Neuronal stem cell (in vitro differentiated cells): ENCODE measurements at regions not wholly inside any gene's neighbourhood (a gene's known extent, or its start where the extent isn't known, plus 50 kb on each side); places are given as distances from the start of the nearest gene placed in this dataset.
A peak's percentile ranks its signal among the peaks of the same experiment; 100 is the strongest.
"Not testable (repeated sequence)": the region's sequence is repeated elsewhere in the genome, so short reads cannot be mapped to it uniquely, and the experiment has no call there.

Source experiments
- DNase-seq: peaks from one replicate; pipeline ENCODE4 v3.0.0-alpha.2; 2013; ENCODE audit warnings: low spot score
- H2AFZ ChIP-seq: one replicate; pipeline ENCODE4 v1.6.1; 2013; ENCODE audit warnings: mild to moderate bottlenecking, low read length, inconsistent platforms
- H2AK5ac ChIP-seq: 2 replicates; pipeline ENCODE4 v1.6.1; 2013; ENCODE audit warnings: low read depth, mild to moderate bottlenecking, inconsistent platforms, low read length, moderate library complexity, mixed read lengths
- H2BK120ac ChIP-seq: 2 replicates; pipeline ENCODE4 v1.6.1; 2013; ENCODE audit warnings: low read depth, mild to moderate bottlenecking, inconsistent platforms, low read length, moderate library complexity, mixed read lengths
- H2BK12ac ChIP-seq: one replicate; pipeline ENCODE4 v1.6.1; 2013; ENCODE audit warnings: low read length, inconsistent platforms
- H2BK15ac ChIP-seq: 2 replicates; pipeline ENCODE4 v1.6.1; 2013; ENCODE audit warnings: mild to moderate bottlenecking, low read length, inconsistent platforms, mixed read lengths
- H2BK5ac ChIP-seq: one replicate; pipeline ENCODE4 v1.6.1; 2013; ENCODE audit warnings: inconsistent platforms, mild to moderate bottlenecking, low read length, moderate library complexity
- H3K14ac ChIP-seq: one replicate; pipeline ENCODE4 v1.6.1; 2013; ENCODE audit warnings: low read length, inconsistent platforms
- H3K18ac ChIP-seq: 2 replicates; pipeline ENCODE4 v1.6.1; 2013; ENCODE audit warnings: low read length, inconsistent platforms
- H3K23ac ChIP-seq: 2 replicates; pipeline ENCODE4 v1.6.1; 2013; ENCODE audit warnings: low read depth, mild to moderate bottlenecking, mixed read lengths, low read length, inconsistent platforms; ENCODE audit not compliant: poor library complexity
- H3K27ac ChIP-seq: replicated peaks from 3 replicates; pipeline ENCODE4 v1.5.1; 2013; ENCODE audit warnings: low read length, inconsistent platforms
- H3K27me3 ChIP-seq, 3 experiments: 2 replicates each; pipeline ENCODE4 v1.6.1; 2013; ENCODE audit warnings: low read length in 3 of 3, mild to moderate bottlenecking in 2 of 3, inconsistent platforms in 1 of 3, low read depth in 1 of 3, mixed read lengths in 1 of 3, moderate library complexity in 1 of 3; ENCODE audit not compliant: control insufficient read depth in 3 of 3, insufficient read depth in 3 of 3
- H3K36me3 ChIP-seq, 2 donors: replicated peaks in 1 of 2; 2 replicates each; pipeline ENCODE4 v1.6.1; 2013; ENCODE audit warnings: low read length in 2 of 2; ENCODE audit not compliant: control insufficient read depth in 2 of 2, insufficient read depth in 2 of 2
- H3K4ac ChIP-seq: 2 replicates; pipeline ENCODE4 v1.6.1; 2013; ENCODE audit warnings: inconsistent platforms, mild to moderate bottlenecking, low read length, moderate library complexity
- H3K4me1 ChIP-seq, 2 donors: 1 replicate in 1 of 2; 2 replicates in 1 of 2; pipeline ENCODE4 v1.6.1; 2013; ENCODE audit warnings: low read length in 2 of 2, low read depth in 1 of 2; ENCODE audit not compliant: control insufficient read depth in 2 of 2, insufficient read depth in 1 of 2
- H3K4me2 ChIP-seq: one replicate; pipeline ENCODE4 v1.6.1; 2013; ENCODE audit warnings: mild to moderate bottlenecking, low read length, inconsistent platforms; ENCODE audit not compliant: insufficient read depth, poor library complexity, severe bottlenecking
- H3K4me3 ChIP-seq, 2 donors: 2 replicates each; pipeline ENCODE4 v1.5.1; 2013; ENCODE audit warnings: low read length in 2 of 2, mild to moderate bottlenecking in 2 of 2, inconsistent platforms in 1 of 2, moderate library complexity in 1 of 2
- H3K79me1 ChIP-seq: one replicate; pipeline ENCODE4 v1.6.1; 2013; ENCODE audit warnings: low read depth, mild to moderate bottlenecking, inconsistent platforms, low read length, moderate library complexity
- H3K9ac ChIP-seq: one replicate; pipeline ENCODE4 v1.6.1; 2013; ENCODE audit warnings: mild to moderate bottlenecking, low read depth, low read length, inconsistent platforms; ENCODE audit not compliant: poor library complexity
- H3K9me3 ChIP-seq, 2 donors: replicated peaks in 1 of 2; 2 replicates each; pipeline versions ENCODE3 to v1.6.1; 2013; ENCODE audit warnings: low read length in 2 of 2, mild to moderate bottlenecking in 2 of 2, inconsistent platforms in 1 of 2, low read depth in 1 of 2, mixed read lengths in 1 of 2, moderate library complexity in 1 of 2; ENCODE audit not compliant: control insufficient read depth in 2 of 2, insufficient read depth in 1 of 2
- H4K8ac ChIP-seq: one replicate; pipeline ENCODE4 v1.6.1; 2013; ENCODE audit warnings: low read depth, mild to moderate bottlenecking, inconsistent platforms, low read length, moderate library complexity
- H4K91ac ChIP-seq: one replicate; pipeline ENCODE4 v1.6.1; 2013; ENCODE audit warnings: low read length, low read depth, mild to moderate bottlenecking, inconsistent platforms; ENCODE audit not compliant: poor library complexity
- WGBS, 2 donors: extraction: QIAGEN DNeasy Blood & Tissue Kit; methylation state at CpG; one replicate each; pipeline ENCODE4 v1.1.7; 2013; ENCODE audit warnings: missing lambda C conversion rate in 2 of 2, mixed read lengths in 1 of 2; ENCODE audit not compliant: insufficient read length in 2 of 2, insufficient replicate concordance in 1 of 2; ENCODE audit errors: extremely low coverage in 2 of 2; 5-methylcytosine and 5-hydroxymethylcytosine counted together

DNA sequence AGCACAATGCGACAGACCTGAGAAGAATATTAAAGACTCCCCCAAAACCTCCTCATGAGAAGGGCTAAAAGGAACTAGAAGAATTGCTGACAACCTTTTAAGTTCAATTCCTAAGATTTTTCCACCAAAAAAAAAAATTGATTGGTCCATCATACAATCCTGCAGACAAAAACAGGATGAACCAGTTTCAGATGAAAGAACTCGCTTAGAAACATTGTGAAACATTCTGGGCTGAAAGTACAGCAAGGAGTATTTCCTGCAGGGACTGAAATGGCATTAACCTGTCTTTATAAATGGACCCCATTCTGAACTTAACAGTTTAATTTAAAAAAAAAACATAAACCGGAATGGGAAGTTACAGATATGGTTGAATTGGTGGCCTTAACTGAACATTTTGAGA, 96.0 kb upstream of the FAM174B start:
- no peaks in the 10 kb centered on the region for H3K9me3 ChIP-seq
- H3K4me3 ChIP-seq: no peak overlapping the region
- H2BK15ac ChIP-seq: no peak overlapping the region
- no peak for DNase-seq
- no peak overlapping the region for H3K23ac ChIP-seq
- no peak overlapping the region for H3K18ac ChIP-seq
- H2BK12ac ChIP-seq: no peak overlapping the region
- no peaks in the 10 kb centered on the region for H3K4me1 ChIP-seq
- no peak overlapping the region for H4K8ac ChIP-seq
- no peak overlapping the region for H2AK5ac ChIP-seq
- no peak overlapping the region for H3K4ac ChIP-seq
- no peak overlapping the region for H3K14ac ChIP-seq
- no peaks in the 10 kb centered on the region for H3K27me3 ChIP-seq
- H4K91ac ChIP-seq: no peak overlapping the region
- WGBS, 2 donors: no CpG with 5 or more reads among the region's 3 CpGs
- no peaks in the 10 kb centered on the region for H3K36me3 ChIP-seq
- no peak overlapping the region for H3K27ac ChIP-seq
- H3K9ac ChIP-seq: no peak overlapping the region
- H2BK120ac ChIP-seq: no peak overlapping the region
- no peaks in the 10 kb centered on the region for H3K79me1 ChIP-seq
- no peak overlapping the region for H2BK5ac ChIP-seq
- H2AFZ ChIP-seq: no peak overlapping the region
- H3K4me2 ChIP-seq: no peak overlapping the region

DNA sequence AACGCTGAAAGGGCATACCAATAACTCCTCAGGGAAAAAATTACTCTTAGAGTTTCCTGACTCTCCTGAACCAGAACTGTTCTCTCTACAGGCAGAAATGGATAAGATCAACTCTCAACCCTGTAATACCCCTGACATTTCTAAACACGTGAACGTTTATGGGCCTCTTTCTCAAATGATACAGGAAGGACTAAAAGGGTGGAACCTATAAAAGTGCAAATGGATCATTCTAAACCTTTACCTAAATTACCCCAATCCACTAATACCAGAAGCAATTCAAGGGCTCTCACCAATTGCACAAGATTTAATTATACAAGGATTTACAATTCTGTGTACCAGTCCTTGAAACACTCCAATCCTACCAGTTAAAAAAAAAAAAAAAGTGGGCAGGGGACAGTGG, 98.0 kb upstream of the FAM174B start:
- no peak overlapping the region for H3K4ac ChIP-seq
- no peak overlapping the region for H3K18ac ChIP-seq
- no peak overlapping the region for H3K4me3 ChIP-seq
- no peak overlapping the region for H3K27ac ChIP-seq
- H2BK5ac ChIP-seq: no peak overlapping the region
- no peaks in the 10 kb centered on the region for H3K79me1 ChIP-seq
- no peak overlapping the region for H3K4me2 ChIP-seq
- no peak overlapping the region for H3K23ac ChIP-seq
- no peaks in the 10 kb centered on the region for H3K27me3 ChIP-seq
- no peaks in the 10 kb centered on the region for H3K4me1 ChIP-seq
- H4K8ac ChIP-seq: no peak overlapping the region
- peak overlapping the region; percentile 38 for H3K14ac ChIP-seq
- no peak overlapping the region for H4K91ac ChIP-seq
- H2AFZ ChIP-seq: no peak overlapping the region
- no peak overlapping the region for H2BK120ac ChIP-seq
- no peak overlapping the region for H2AK5ac ChIP-seq
- no peak overlapping the region for H2BK15ac ChIP-seq
- DNase-seq: no peak
- H3K9ac ChIP-seq: no peak overlapping the region
- WGBS, 2 donors: no CpG with 5 or more reads among the region's 3 CpGs
- no peaks in the 10 kb centered on the region for H3K36me3 ChIP-seq
- no peaks in the 10 kb centered on the region for H3K9me3 ChIP-seq
- no peak overlapping the region for H2BK12ac ChIP-seq

- no peak overlapping the region for H3K27ac ChIP-seq
- no peak for DNase-seq
- no peak overlapping the region for H4K91ac ChIP-seq
- H3K9ac ChIP-seq: no peak overlapping the region
- no peak overlapping the region for H2BK5ac ChIP-seq
- no peak overlapping the region for H2BK120ac ChIP-seq
- no peaks in the 10 kb centered on the region for H3K9me3 ChIP-seq
- no peak overlapping the region for H3K18ac ChIP-seq
- H3K4me1 ChIP-seq: no peaks in the 10 kb centered on the region
- peaks cover 0 to 2% of the 10 kb centered on the region in 2 donors for H3K36me3 ChIP-seq
- no peaks in the 10 kb centered on the region for H3K79me1 ChIP-seq
- no peak overlapping the region for H3K4ac ChIP-seq
- no peak overlapping the region for H3K14ac ChIP-seq
- no peak overlapping the region for H3K4me3 ChIP-seq
- no peak overlapping the region for H2BK12ac ChIP-seq
- H2AFZ ChIP-seq: no peak overlapping the region
- whole genome bisulfite sequencing, 2 donors: no CpG with 5 or more reads among the region's 5 CpGs
- no peaks in the 10 kb centered on the region for H3K27me3 ChIP-seq
- no peak overlapping the region for H3K23ac ChIP-seq
- no peak overlapping the region for H4K8ac ChIP-seq
- H2AK5ac ChIP-seq: no peak overlapping the region
- no peak overlapping the region for H2BK15ac ChIP-seq
- no peak overlapping the region for H3K4me2 ChIP-seq
Observed at GRCh38 chr15:92763459-92763858, 107.9 kb upstream of the FAM174B start.

DNA sequence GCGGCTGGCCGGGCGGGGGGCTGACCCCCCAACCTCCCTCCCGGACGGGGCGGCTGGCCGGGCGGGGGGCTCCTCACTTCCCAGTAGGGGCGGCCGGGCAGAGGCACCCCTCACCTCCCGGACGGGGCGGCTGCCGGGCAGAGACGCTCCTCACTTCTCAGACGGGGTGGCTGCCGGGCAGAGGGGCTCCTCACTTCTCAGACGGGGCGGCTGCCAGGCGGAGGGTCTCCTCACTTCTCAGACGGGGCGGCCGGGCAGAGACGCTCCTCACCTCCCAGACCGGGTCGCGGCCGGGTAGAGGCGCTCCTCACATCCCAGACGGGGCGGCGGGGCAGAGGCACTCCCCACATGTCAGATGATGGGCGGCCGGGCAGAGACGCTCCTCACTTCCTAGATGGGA, 112.6 kb upstream of the FAM174B start:
- H2AK5ac ChIP-seq, H2BK15ac ChIP-seq, H4K8ac ChIP-seq, H3K4me1 ChIP-seq, H3K27me3 ChIP-seq, H3K9ac ChIP-seq, H2BK12ac ChIP-seq, H4K91ac ChIP-seq, H3K23ac ChIP-seq, H3K79me1 ChIP-seq, DNase-seq, H3K36me3 ChIP-seq, H2BK120ac ChIP-seq, H3K27ac ChIP-seq, H3K4ac ChIP-seq, H3K4me2 ChIP-seq, H2AFZ ChIP-seq, H3K14ac ChIP-seq, H3K9me3 ChIP-seq, H2BK5ac ChIP-seq, H3K4me3 ChIP-seq, H3K18ac ChIP-seq: not testable (repeated sequence)
- WGBS, 2 donors: no CpG with 5 or more reads among the region's 35 CpGs
